ENCODE measurements at regions not wholly inside any gene's neighbourhood (a gene's known extent, or its start where the extent isn't known, plus 50 kb on each side); places are given as distances from the start of the nearest gene placed in this dataset.

- TF ChIP-seq CTCF (IDR thresholded peaks at IDR 0.05; ENCODE audit: low read depth, low read length, poor library complexity, severe bottlenecking) (no peak), EZH2phosphoT487 (IDR thresholded peaks at IDR 0.05; ENCODE audit: borderline replicate concordance, low read length) (no peak)
These were observed 92.6 kb upstream of the GALNT5 start for GRCh38 chr2:157164891-157165290.

Measured in DOHH2 (cell line).